HG03342 (cell line): ENCODE measurements at regions not wholly inside any gene's neighbourhood (a gene's known extent, or its start where the extent isn't known, plus 50 kb on each side); places are given as distances from the start of the nearest gene placed in this dataset.

ENCODE experiments used
- ATAC-seq: cut with Tn5 transposase; IDR thresholded peaks from one replicate; pipeline ENCODE4 v1.9.1; 2021; ENCODE audit warnings: mild to moderate bottlenecking, moderate library complexity; ENCODE audit not compliant: unreplicated experiment

DNA sequence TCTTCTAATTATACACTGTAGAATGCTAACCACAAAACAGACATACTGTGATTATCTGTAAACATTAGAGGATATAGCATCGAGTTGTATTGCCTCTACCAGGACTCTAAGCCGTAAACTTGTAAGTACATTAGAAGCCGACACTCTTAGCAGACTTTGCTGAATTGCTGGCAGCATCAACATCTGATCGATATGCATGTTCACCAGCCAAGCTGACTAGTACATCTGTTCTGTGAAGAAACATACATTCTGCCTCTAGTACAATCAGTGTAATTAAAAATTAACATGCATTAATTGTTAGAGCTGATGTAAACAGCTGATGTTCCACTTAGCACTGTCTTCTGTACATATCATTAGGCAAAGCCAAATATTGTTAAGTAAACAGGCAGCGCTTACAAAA, 502.2 kb downstream of the NR4A2 start:
- ATAC-seq = no peak

GRCh38 chr2:155825876-155826275, 506.6 kb downstream of the NR4A2 start:
- no peak for ATAC-seq

DNA sequence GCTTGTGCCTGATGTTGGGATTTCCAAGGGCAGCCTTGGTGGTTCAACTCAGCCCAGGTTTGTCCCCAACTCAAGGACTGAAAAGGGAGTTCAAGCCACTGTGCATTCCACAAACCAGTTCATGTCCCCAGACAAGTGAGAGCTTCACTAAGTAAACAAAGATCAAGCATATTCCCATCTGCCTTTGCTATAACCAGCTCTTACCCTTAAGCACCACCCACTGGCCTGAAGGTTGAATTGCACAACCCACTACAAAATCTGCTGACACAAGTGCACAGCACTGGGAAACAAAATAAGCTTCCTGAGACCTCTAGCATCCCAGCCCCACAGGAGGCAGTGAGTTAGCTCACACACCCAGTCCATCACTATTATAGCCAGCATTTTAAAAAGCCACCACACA, 516.7 kb downstream of the NR4A2 start:
- ATAC-seq = peak; percentile 95

- no peak for ATAC-seq
Measured at GRCh38 chr2:155815275-155815674, 517.2 kb downstream of the NR4A2 start.

DNA sequence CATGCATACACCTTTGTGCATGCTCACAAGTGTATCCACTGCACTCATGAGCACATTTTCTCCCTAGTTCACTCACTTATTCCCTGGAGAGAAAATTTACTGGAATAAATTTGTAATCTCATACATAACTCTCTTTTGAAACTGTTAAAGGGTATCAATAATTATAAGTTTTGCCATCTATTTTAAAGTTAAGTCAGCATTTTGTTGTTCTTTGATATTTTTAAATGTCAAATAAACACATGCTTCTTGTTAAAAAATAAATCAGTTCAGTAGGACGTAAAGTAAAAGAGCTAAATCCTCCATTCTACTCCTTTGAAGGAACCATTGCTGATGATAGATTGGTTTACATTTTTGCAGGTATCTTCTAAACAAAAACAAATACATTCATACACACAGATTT, 522.1 kb downstream of the NR4A2 start:
- no peak for ATAC-seq

- ATAC-seq = no peak
Measured at GRCh38 chr2:155802888-155803287, 529.6 kb downstream of the NR4A2 start.

DNA sequence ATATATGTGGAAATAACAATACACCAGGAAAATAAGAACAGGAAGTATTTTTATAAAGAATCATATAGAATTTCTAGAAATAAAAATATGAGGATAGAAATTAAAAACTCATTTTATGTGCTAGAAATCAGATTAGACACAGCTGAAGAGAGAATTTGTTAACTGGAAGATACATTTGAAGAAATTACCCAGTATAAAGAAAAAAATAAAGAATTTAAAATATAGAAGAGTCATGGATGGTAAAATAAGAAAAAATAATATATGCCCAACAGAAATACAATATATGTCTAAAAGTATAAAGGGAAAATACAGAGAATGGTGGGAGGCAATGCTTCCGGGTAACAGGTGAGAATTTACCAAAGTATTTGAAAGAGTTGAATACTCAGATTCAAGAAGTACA, 539.9 kb downstream of the NR4A2 start:
- ATAC-seq = no peak

- ATAC-seq = no peak
Measured at GRCh38 chr2:155770516-155770915, 562.0 kb downstream of the NR4A2 start.

DNA sequence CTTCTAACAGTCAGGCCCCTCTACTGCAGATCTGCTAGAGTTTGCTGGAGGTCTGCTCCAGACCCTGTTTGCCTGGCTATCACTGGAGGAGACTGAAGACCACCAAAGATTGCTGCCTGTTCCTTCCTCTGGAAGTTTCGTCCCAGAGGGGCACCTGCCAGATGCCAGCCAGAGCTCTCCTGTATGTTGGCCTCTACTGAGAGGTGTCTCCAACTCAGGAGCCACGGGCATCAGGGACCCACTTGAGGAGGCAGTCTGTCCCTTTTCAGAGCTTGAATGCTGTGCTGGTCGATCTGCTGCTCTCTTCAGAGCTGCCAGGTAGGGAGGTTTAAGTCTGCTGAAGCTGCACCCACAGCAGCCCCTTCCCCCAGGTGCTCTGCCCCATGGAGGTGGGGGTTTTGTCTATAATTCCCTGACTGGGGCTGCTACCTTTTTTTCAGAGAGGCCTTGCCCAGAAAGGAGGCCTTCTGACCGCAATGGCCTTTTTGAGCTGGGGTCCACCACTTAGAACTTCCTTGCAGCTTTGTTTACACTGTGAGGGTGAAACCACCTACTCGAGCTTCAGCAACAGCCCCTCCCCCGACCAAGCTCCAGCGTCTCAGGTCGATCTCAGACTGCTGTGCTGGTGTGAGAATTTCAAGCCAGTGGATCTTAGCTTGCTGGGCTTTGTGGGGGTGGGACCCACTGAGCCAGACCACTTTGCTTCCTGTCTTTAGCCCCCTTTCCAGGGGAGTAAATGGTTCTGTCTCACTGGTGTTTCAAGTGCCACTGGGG, 566.0 kb downstream of the NR4A2 start:
- ATAC-seq = no peak

DNA sequence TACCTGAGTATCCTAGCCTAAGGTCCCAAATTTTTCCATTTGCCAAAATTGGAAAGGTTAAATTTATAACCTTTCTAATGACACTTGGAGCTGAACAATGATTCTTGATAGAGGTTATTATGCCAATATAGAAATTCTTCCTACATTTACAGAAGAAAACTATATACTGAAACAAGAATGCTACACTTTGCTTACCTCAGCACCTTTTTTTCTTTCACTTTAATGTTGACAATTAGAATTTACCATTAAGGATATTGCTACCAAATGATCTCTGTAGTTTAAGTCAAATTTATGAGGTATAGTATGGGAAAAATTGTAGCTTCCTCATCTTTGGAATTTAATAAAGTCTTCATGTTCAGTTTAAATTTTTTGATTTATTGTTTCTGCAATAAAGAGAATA, 577.0 kb downstream of the NR4A2 start:
- no peak for ATAC-seq

GRCh38 chr2:155748131-155748530, 584.4 kb downstream of the NR4A2 start:
- ATAC-seq = no peak

DNA sequence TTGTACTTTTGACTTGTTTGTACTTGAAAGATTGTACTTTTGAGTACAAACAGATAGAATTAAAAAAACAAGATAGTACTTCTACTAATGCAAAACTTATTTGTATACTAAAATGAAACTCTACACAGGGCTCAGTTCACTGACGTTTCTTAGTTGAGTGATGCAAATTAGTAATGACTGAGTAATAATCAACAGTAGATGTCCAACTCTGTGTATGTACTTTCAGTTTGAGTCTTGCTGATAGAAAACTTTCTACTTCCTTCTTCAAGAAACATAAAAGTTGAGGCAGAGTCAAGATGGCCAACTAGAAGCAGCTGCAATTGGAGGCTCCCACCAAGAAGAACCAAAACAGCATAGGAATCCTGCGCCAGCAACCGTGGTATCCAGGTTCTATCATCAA, 585.0 kb downstream of the NR4A2 start:
- ATAC-seq = peak; percentile 85

DNA sequence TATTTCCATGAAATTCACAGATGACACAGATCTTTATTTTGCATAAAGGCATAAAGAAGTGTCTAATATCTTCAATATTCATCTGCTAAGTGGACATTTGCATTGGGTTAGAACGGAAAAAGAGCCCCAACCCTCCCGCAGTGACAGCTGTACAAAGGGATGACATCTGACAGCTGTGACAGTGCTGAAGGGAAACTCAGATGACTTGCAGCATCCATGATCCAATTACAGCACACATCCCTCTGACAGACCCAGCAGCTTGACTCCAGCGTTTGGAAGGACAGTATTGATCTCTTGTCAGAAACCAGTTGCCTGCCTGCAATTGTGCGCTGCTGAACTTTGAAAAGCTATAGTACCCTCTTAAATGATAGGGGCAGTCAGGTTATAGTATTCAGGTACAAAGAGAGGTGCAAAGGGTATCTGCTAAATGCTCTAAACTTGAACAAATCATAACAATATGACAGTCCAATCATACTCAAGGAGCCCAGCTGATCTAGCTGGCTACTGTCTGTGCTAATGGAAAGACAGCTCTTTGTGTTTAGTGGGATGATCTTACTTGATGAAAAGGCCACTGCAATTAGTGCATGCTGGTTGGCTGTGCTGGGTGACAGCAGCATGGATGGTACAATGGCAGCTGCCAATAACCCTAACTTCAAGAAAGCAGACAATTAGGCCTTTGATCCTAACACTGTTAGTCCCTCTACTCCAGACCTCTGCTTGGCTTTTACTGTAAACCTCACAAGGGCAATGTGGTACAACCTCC, 599.2 kb downstream of the NR4A2 start:
- no peak for ATAC-seq

DNA sequence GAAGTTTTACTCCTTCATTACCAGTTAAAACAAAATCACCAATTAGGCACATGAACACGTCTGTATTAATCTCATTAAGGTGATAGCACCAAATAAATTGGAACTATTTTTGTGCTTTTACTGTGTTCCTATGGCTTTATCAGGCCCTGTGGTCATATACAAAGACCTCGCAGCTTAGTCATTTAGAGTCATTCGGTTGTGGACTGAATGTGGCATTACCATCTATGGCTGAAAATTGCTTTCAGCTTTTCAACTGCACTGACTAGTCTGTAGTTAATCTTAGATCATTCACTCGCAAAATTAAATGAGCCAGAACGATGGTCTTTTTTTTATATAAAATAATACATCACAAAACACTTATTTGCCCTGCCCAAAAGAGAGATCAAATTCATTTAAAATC, 601.7 kb downstream of the NR4A2 start:
- ATAC-seq = no peak

- ATAC-seq = no peak
Measured at GRCh38 chr2:155727187-155727895, 605.2 kb downstream of the NR4A2 start.

GRCh38 chr2:155722290-155722689, 610.2 kb downstream of the NR4A2 start:
- ATAC-seq = no peak

GRCh38 chr2:155715705-155716104, 616.8 kb downstream of the NR4A2 start:
- ATAC-seq = no peak

DNA sequence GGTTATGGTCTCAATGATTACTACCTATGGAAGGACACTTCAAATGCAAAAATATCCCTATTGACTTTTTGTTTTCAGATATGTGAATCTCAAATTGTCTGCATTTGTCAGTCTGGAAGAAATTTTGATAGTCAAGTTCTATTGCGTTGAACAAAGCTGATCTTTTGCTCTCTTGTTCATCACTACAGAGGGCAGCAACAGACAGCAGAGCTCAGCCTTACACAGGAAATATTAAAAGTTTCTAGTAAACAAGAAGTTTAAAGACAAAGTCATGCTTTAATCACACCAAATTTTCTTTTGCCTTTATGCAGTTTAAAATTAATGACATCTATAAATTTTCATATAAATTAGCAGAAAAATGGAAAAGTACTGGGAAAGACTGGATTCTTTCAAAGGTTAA, 617.5 kb downstream of the NR4A2 start:
- ATAC-seq = no peak

DNA sequence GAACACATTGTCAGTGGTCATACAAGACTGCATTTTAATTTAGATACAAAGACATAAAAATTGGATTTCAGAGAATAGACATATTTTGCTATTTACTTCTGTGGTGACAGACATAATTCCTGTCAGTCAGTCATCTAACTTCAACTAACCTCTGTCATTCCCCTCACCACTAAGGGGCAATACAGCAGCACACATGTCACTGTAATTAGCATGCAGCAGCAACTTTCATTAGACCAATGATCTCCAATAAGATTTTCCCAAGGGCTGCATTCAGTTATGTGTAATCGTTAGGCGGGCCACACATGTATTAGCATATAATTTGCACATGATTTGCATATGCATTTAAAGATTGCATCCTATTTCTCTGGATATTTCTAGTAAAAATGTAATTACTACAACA, 624.5 kb downstream of the NR4A2 start:
- no peak for ATAC-seq

DNA sequence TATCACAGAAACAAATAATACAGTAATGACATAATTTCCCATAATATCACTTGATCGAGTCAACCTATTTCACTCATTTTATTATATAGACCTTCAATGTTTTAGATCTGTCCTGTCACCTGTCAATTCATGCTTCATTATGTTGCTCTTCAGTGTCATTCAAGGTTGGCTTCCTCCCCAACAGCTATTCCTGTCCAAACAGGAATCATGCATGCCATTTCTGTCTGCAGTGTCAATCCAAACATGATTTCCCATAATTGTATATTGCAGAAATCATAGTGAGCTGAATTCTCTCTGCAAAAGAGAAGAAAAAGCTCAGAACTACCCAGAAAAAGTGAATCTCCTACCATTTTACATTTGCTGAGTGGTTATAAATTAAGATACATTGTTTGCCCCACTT, 628.6 kb downstream of the NR4A2 start:
- ATAC-seq = no peak

DNA sequence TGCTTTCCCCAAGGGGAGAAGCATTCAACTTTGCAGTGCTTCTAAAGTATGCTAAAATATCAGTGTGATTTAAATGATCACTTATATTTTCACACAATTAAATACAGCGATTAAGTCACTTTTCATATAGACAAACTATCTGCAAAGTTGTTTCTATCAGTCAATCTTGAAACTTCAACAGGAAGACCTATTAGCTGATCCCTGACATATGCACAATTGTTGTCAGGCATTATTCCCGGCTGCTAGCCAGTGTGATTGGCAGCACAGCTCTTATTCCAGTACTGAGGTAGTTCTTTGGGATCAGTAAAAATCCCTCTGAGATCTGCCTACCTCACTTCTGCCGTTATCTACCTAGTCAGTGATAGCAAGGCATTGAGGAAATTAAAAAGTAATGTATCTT, 629.5 kb downstream of the NR4A2 start:
- ATAC-seq = no peak

GRCh38 chr2:155701721-155702120, 630.8 kb downstream of the NR4A2 start:
- ATAC-seq = no peak
